ENCODE measurements at regions not wholly inside any gene's neighbourhood (a gene's known extent, or its start where the extent isn't known, plus 50 kb on each side); places are given as distances from the start of the nearest gene placed in this dataset.

DNA sequence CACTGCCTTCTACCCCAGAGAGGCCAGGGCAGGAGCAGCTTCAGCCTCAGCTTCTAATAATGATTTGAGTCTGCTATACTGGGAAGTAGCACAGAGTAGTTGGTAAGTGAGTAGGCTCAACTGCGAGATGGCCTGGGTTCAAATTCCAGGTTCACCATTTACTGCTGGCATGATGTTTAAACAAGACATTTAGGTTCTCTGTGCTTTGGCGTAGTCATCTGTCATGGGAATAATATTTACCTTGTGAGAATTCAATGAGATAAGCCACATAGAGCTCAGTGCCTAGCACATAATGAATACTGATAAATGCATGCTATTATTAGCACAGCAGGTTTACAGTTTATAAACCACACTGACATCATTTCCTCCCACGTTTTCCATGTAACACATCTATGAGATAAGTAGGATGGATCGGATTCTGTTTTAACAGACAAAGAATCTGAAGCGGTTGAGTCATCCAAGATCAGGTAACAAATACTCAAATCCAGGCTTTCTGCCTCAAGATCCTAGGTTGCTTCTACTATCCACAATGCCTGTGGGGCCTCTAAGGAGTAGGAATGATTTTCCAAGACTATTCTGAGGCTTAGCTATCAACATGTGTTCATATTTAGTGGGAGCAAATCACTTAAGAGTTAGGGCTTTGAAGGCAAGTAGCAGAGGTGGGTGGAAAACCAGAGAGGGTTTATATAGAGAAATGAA, 72.9 kb upstream of the DTNBP1 start:
- DNase-seq (no peak), ATAC-seq (ENCODE audit: low FRiP score) (no peak)
- no peak overlapping the region for H3K27ac ChIP-seq (ENCODE audit: low read depth in 1 of 2, low read length in 2 of 2)
- H3K4me3 ChIP-seq (ENCODE audit: low read length in 2 of 2): no peak overlapping the region
- H3K36me3 ChIP-seq (ENCODE audit: control insufficient read depth in 1 of 2, insufficient read depth in 2 of 2, low read length in 1 of 2): no peaks in the 10 kb centered on the region
- no peaks in the 10 kb centered on the region for H3K27me3 ChIP-seq (ENCODE audit: control insufficient read depth in 1 of 2, insufficient read depth in 2 of 2, low read length in 1 of 2)
- H3K9me3 ChIP-seq (ENCODE audit: control insufficient read depth, low read length): no peaks in the 10 kb centered on the region
- peaks cover 0 to 2% of the 10 kb centered on the region in 2 donors for H3K4me1 ChIP-seq (ENCODE audit: control insufficient read depth in 1 of 2, insufficient read depth in 2 of 2, low read length in 2 of 2)
- intact Hi-C loops (cut with DNase I): no loop called here
- 35 to 37% methylated on average over 5 of the region's 5 CpGs for WGBS, 2 donors

DNA sequence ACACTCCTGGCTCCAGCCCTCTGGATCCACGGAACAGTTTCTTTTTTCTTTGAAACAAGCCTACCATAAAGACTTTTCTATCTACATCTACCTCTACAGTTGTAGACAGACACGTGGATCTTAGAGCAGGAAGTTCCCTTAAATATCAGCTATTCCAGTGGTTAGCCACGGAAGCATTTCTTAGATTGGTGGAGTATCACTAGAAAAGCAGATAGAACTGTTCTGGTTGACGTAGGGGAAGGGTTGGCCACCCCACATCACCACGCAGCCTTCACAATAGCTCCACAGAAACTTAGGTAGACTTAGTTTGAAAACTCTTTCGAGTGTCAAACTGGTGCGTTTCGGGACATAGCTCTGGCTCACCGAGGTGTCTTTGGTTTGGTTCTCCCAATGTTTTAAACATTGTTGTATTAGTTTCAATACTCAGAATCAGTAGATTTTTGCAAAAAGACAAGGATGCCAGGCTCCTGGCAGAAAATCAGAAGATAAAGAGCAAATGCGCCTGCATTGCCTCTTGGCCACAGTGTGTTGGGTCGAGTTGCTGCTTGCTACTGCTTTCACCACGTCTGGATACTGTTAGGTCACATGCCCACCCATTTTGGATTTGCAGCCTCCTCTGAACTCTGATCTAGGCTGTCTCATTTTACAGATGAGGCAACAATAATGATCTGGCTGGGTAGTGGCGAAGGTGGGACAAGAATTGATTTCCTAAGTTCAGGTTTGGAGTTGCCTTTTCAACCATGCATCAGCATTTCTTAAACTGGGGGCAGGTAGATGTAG, 71.5 kb upstream of the DTNBP1 start:
- Histone ChIP-seq H3K27ac (ENCODE audit: low read depth in 1 of 2, low read length in 2 of 2) (no peak overlapping the region), H3K4me3 (ENCODE audit: low read length in 2 of 2) (no peak overlapping the region), H3K4me1 (ENCODE audit: control insufficient read depth in 1 of 2, insufficient read depth in 2 of 2, low read length in 2 of 2) (peaks cover 0 to 2% of the 10 kb centered on the region in 2 donors), H3K27me3 (ENCODE audit: control insufficient read depth in 1 of 2, insufficient read depth in 2 of 2, low read length in 1 of 2) (no peaks in the 10 kb centered on the region), H3K9me3 (ENCODE audit: control insufficient read depth, low read length) (no peaks in the 10 kb centered on the region), H3K36me3 (ENCODE audit: control insufficient read depth in 1 of 2, insufficient read depth in 2 of 2, low read length in 1 of 2) (no peaks in the 10 kb centered on the region)
- intact Hi-C loops (cut with DNase I): no loop called here
- ATAC-seq (ENCODE audit: low FRiP score): no peak
- DNase-seq: no peak
- 85% methylated on average over 13 of the region's 13 CpGs for WGBS, 2 donors

- 95 to 98% methylated on average over 4 of the region's 4 CpGs for WGBS, 2 donors
- no peaks in the 10 kb centered on the region for H3K36me3 ChIP-seq (ENCODE audit: control insufficient read depth in 1 of 2, insufficient read depth in 2 of 2, low read length in 1 of 2)
- no peaks in the 10 kb centered on the region for H3K27me3 ChIP-seq (ENCODE audit: control insufficient read depth in 1 of 2, insufficient read depth in 2 of 2, low read length in 1 of 2)
- intact Hi-C loops (cut with DNase I): no loop called here
- no peak overlapping the region for H3K27ac ChIP-seq (ENCODE audit: low read depth in 1 of 2, low read length in 2 of 2)
- no peaks in the 10 kb centered on the region for H3K9me3 ChIP-seq (ENCODE audit: control insufficient read depth, low read length)
- ATAC-seq (ENCODE audit: low FRiP score) (no peak), DNase-seq (no peak)
- H3K4me3 ChIP-seq (ENCODE audit: low read length in 2 of 2): no peak overlapping the region
- no peaks in the 10 kb centered on the region for H3K4me1 ChIP-seq (ENCODE audit: control insufficient read depth in 1 of 2, insufficient read depth in 2 of 2, low read length in 2 of 2)
These were observed 68.1 kb upstream of the DTNBP1 start for GRCh38 chr6:15730922-15731321.

GRCh38 chr6:15730442-15730841, 67.6 kb upstream of the DTNBP1 start:
- Histone ChIP-seq H3K36me3 (ENCODE audit: control insufficient read depth in 1 of 2, insufficient read depth in 2 of 2, low read length in 1 of 2) (no peaks in the 10 kb centered on the region), H3K9me3 (ENCODE audit: control insufficient read depth, low read length) (no peaks in the 10 kb centered on the region), H3K4me3 (ENCODE audit: low read length in 2 of 2) (no peak overlapping the region), H3K27me3 (ENCODE audit: control insufficient read depth in 1 of 2, insufficient read depth in 2 of 2, low read length in 1 of 2) (no peaks in the 10 kb centered on the region), H3K27ac (ENCODE audit: low read depth in 1 of 2, low read length in 2 of 2) (no peak overlapping the region), H3K4me1 (ENCODE audit: control insufficient read depth in 1 of 2, insufficient read depth in 2 of 2, low read length in 2 of 2) (no peaks in the 10 kb centered on the region)
- 96 to 97% methylated on average over 6 of the region's 6 CpGs for WGBS, 2 donors
- no peak for ATAC-seq (ENCODE audit: low FRiP score)
- intact Hi-C loops (cut with DNase I): no loop called here
- DNase-seq: no peak

GRCh38 chr6:15722731-15723130, 59.9 kb upstream of the DTNBP1 start:
- DNase-seq (no peak), ATAC-seq (ENCODE audit: low FRiP score) (no peak)
- Histone ChIP-seq H3K9me3 (ENCODE audit: control insufficient read depth, low read length) (no peaks in the 10 kb centered on the region), H3K36me3 (ENCODE audit: control insufficient read depth in 1 of 2, insufficient read depth in 2 of 2, low read length in 1 of 2) (no peaks in the 10 kb centered on the region), H3K27ac (ENCODE audit: low read depth in 1 of 2, low read length in 2 of 2) (no peak overlapping the region), H3K4me3 (ENCODE audit: low read length in 2 of 2) (no peak overlapping the region), H3K27me3 (ENCODE audit: control insufficient read depth in 1 of 2, insufficient read depth in 2 of 2, low read length in 1 of 2) (no peaks in the 10 kb centered on the region), H3K4me1 (ENCODE audit: control insufficient read depth in 1 of 2, insufficient read depth in 2 of 2, low read length in 2 of 2) (no peaks in the 10 kb centered on the region)
- 72 to 100% methylated on average over 2 of the region's 2 CpGs for WGBS, 2 donors
- intact Hi-C loops (cut with DNase I): no loop called here

DNA sequence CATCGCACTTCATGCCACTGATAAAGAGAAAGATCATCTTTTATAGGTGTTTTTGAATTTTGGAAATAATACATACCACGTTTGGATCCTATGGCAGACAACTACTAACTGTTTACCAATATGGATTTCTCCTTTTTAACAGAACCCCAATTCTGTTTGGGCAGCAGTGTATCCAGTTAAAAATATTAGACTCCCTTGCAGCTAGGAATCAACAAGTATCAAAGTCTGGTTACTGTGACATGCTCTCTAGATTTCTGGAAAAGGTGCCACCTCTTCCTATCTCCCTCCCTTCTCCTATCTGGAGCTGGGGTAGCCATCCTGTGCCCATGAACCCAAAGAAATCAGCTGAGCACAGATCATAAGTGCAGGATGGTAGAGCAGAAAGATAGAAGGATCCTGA, 54.1 kb upstream of the DTNBP1 start:
- H3K9me3 ChIP-seq (ENCODE audit: control insufficient read depth, low read length): peaks cover 2% of the 10 kb centered on the region
- H3K27ac ChIP-seq (ENCODE audit: low read depth in 1 of 2, low read length in 2 of 2): no peak overlapping the region
- DNase-seq (no peak), ATAC-seq (ENCODE audit: low FRiP score) (no peak)
- no peaks in the 10 kb centered on the region for H3K4me1 ChIP-seq (ENCODE audit: control insufficient read depth in 1 of 2, insufficient read depth in 2 of 2, low read length in 2 of 2)
- intact Hi-C loops (cut with DNase I): no loop called here
- H3K27me3 ChIP-seq (ENCODE audit: control insufficient read depth in 1 of 2, insufficient read depth in 2 of 2, low read length in 1 of 2): no peaks in the 10 kb centered on the region
- 89 to 94% methylated on average over 2 of the region's 2 CpGs for WGBS, 2 donors
- no peaks in the 10 kb centered on the region for H3K36me3 ChIP-seq (ENCODE audit: control insufficient read depth in 1 of 2, insufficient read depth in 2 of 2, low read length in 1 of 2)
- H3K4me3 ChIP-seq (ENCODE audit: low read length in 2 of 2): no peak overlapping the region

GRCh38 chr6:15715851-15716250, 53.0 kb upstream of the DTNBP1 start:
- H3K9me3 ChIP-seq (ENCODE audit: control insufficient read depth, low read length): peaks cover 2% of the 10 kb centered on the region
- ATAC-seq (ENCODE audit: low FRiP score): no peak
- no peak overlapping the region for H3K4me3 ChIP-seq (ENCODE audit: low read length in 2 of 2)
- no peaks in the 10 kb centered on the region for H3K36me3 ChIP-seq (ENCODE audit: control insufficient read depth in 1 of 2, insufficient read depth in 2 of 2, low read length in 1 of 2)
- 95% methylated on average over 3 of the region's 3 CpGs for WGBS, 2 donors
- no peaks in the 10 kb centered on the region for H3K4me1 ChIP-seq (ENCODE audit: control insufficient read depth in 1 of 2, insufficient read depth in 2 of 2, low read length in 2 of 2)
- H3K27ac ChIP-seq (ENCODE audit: low read depth in 1 of 2, low read length in 2 of 2): no peak overlapping the region
- intact Hi-C loops (cut with DNase I): no loop called here
- H3K27me3 ChIP-seq (ENCODE audit: control insufficient read depth in 1 of 2, insufficient read depth in 2 of 2, low read length in 1 of 2): no peaks in the 10 kb centered on the region
- DNase-seq: no peak

- intact Hi-C loops (cut with DNase I): no loop called here
- ATAC-seq (ENCODE audit: low FRiP score) (no peak), DNase-seq (no peak)
- peaks cover 2% of the 10 kb centered on the region for H3K9me3 ChIP-seq (ENCODE audit: control insufficient read depth, low read length)
- no peak overlapping the region for H3K4me3 ChIP-seq (ENCODE audit: low read length in 2 of 2)
- no peaks in the 10 kb centered on the region for H3K4me1 ChIP-seq (ENCODE audit: control insufficient read depth in 1 of 2, insufficient read depth in 2 of 2, low read length in 2 of 2)
- H3K27me3 ChIP-seq (ENCODE audit: control insufficient read depth in 1 of 2, insufficient read depth in 2 of 2, low read length in 1 of 2): no peaks in the 10 kb centered on the region
- 94 to 96% methylated on average over 3 of the region's 3 CpGs for WGBS, 2 donors
- no peaks in the 10 kb centered on the region for H3K36me3 ChIP-seq (ENCODE audit: control insufficient read depth in 1 of 2, insufficient read depth in 2 of 2, low read length in 1 of 2)
- H3K27ac ChIP-seq (ENCODE audit: low read depth in 1 of 2, low read length in 2 of 2): no peak overlapping the region
These were observed 52.2 kb upstream of the DTNBP1 start for GRCh38 chr6:15715060-15715459.

DNA sequence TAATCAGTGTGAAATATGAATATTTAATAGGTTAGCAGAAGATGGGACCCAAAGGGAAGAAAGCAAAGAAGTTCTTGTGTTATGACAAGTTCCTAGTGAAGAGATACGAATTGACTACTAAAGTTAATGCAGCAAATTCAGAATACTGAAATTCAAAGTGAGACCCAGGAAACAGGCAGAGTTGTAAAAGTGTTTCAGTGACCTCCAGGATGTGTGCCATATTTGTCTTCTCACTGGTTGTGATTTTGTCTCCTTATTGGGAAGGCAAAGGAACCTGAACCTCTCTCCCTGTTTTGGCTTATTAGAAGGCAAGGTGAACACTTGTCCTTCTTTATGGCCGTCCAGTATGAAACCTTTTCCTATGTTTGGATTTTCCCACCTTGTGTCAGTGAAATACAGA, 51.8 kb upstream of the DTNBP1 start:
- Histone ChIP-seq H3K36me3 (ENCODE audit: control insufficient read depth in 1 of 2, insufficient read depth in 2 of 2, low read length in 1 of 2) (no peaks in the 10 kb centered on the region), H3K4me3 (ENCODE audit: low read length in 2 of 2) (no peak overlapping the region), H3K4me1 (ENCODE audit: control insufficient read depth in 1 of 2, insufficient read depth in 2 of 2, low read length in 2 of 2) (no peaks in the 10 kb centered on the region), H3K27me3 (ENCODE audit: control insufficient read depth in 1 of 2, insufficient read depth in 2 of 2, low read length in 1 of 2) (no peaks in the 10 kb centered on the region), H3K27ac (ENCODE audit: low read depth in 1 of 2, low read length in 2 of 2) (no peak overlapping the region), H3K9me3 (ENCODE audit: control insufficient read depth, low read length) (peaks cover 2% of the 10 kb centered on the region)
- ATAC-seq (ENCODE audit: low FRiP score) (no peak), DNase-seq (no peak)
- intact Hi-C loops (cut with DNase I): no loop called here
- 95 to 98% methylated on average over 2 of the region's 2 CpGs for WGBS, 2 donors
